GM18870 (cell line): ENCODE measurements at regions not wholly inside any gene's neighbourhood (a gene's known extent, or its start where the extent isn't known, plus 50 kb on each side); places are given as distances from the start of the nearest gene placed in this dataset.
A peak's percentile ranks its signal among the peaks of the same experiment; 100 is the strongest.
"Not testable (repeated sequence)": the region's sequence is repeated elsewhere in the genome, so short reads cannot be mapped to it uniquely, and the experiment has no call there.

Experiments used
- ATAC-seq: cut with Tn5 transposase; IDR thresholded peaks from one replicate; pipeline ENCODE4 v1.9.1; 2021; ENCODE audit warnings: moderate library complexity; ENCODE audit not compliant: unreplicated experiment

DNA sequence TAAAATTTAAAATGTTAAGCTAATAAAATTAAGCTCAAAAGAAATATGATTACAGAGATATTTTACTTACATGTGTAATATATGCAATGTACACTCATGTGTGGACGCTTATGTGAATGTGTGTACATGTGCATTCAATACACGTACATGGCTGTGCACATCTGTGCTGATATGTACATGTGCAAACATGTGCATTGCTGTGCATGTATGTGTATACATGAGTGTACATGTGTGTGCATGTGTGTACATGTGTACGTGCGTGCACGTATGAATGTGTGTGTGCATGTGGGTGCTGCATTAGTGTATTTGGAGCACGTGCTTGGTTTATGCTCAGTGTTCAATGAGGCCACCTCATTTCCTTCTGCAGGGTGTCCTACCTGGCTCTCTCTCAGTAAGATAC, 88.2 kb upstream of the TMEM18 start:
- no peak for ATAC-seq

DNA sequence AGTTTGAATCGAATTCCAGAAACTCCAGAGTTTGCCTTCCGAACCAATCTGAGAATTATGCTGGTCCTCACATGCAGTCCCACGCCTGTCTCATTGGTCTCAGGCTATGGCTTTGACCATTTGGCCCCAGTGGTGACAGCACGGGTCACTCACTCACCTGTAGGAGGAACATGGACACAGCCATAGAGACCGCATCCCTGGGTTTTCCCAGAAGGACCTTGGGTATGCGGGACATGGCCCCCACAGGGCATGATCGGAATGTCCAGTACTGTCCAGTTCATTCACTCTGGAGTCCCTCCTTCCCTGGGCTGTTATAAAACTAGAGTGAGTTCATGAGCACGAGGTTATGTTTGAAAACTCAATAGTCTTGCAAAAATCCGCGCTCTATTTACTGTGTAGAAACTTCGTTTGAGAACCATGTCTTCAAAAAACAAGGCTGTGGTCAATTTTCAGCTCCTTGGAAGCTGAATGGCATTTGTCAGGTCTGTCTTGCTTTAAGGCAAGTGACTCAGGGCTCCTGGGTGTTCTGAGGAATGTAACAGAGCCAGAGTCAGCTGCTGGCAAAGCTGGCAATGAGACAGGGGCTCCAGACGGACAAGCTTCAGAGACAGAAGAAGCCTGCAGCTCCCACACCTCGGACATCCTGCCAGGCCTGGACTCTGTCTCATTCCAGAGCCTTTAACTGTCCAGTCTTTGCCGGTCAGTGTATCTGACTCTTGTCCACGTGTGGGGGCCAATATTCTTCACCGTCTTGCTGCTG, 86.7 kb upstream of the TMEM18 start:
- no peak for ATAC-seq

DNA sequence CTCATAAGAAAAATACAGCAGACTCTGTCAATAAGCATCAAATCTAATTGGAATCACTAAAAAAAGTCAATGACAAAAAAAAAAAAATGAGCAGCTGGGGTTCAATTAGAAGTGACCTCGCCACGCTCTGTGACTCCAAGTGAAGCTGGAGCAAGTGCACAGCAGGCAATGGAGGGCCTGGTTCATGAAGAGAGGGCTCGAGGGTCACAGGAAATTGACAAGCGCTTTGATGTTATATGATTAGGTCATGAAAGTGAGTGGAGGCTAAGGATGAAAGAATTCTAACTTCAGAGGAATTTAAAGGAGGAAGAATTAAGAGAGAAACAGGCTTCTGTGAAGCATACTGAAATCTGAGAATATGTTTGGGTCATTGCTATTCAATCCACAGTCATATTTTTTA, 85.4 kb upstream of the TMEM18 start:
- ATAC-seq, result no peak

DNA sequence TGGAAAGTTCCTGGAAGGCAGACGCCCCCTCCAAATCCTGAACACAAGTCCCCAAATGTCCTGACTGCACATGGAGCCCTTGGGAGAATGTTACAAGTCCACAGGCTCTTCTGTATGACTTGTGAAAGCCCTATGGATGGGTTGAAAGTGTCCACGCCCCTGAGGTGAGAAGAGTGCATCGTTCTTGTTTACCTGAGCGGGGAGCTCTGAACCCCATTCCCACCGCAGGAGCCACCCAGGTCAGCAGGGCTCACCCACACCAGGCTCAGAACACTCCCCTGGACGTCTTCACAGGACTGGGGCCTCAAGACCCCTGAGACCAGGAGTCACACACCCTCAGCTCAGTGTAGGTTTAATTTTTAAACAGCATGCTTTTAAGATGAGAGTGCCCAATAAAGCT, 84.2 kb upstream of the TMEM18 start:
- ATAC-seq, result no peak

DNA sequence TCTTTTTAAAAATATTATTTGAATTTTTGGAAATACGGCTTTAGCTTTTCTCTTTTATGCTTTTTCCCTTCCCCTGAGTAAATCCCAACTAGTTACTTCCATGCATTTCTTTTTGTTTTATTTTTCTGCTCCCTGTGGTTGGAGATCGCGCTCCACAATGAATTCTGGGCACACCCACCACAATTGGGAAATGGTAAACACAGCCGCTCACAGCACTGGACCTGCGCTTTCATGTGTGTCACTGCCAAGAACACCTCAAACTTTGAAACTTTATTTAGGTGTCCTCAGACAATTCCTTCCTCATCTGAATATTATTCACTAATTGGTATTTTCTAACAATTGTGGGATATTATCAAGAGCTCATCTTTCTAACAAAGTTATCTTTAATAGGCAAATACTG, 82.8 kb upstream of the TMEM18 start:
- ATAC-seq, result no peak

DNA sequence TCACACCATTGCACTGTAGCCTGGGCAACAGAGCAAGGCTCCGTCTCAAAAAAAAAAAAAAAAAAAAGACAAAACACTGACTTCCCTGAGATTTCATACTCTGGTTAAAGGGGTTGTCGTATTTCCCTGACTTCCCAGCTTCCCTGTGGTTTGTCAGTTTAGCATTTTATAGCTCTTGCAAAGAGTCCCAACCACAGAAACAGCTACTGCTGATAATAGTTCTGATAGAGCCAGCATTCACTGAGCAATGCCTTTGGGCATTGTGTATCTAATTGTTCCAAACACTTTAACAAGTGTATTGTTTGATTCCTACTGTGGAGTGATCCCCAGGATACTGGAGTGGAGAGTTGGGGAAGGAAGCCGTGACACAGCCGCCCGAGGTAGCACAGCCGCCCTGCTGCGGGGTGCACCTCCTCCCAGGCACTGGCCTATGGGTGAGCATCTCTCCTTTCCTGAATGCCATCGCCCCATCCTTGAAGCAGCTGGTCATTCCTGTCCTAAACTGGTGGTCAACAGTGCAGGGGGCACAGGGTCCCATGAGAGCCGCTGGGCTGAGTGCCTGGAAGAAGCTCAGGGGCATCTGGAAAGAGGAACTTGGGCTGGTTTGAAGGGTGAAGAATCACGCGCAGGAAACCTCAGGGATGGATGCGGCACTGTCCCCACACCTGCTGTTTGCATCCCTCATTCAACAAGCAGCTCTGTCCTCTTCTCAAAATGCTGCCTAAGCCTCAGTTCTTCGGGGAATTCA, 81.0 kb upstream of the TMEM18 start:
- no peak for ATAC-seq

DNA sequence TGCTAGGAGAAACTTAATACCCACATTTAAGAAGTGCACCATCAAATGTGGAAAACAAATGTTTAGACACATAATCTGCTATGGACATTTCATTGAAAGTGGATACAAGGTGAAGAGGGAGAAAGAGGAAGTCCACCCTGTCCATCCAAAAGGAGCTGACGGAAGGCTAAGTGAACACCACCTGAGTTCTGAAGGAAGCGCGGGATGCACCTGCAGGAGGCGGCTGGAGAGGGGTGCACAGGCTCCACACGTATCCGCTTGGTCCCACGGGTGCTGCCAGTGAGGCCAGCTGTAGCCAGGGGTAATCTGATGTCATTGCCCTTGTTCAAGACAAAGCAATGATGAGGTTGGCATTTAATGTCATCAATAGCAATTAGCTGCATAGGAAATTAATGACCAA, 75.9 kb upstream of the TMEM18 start:
- no peak for ATAC-seq

DNA sequence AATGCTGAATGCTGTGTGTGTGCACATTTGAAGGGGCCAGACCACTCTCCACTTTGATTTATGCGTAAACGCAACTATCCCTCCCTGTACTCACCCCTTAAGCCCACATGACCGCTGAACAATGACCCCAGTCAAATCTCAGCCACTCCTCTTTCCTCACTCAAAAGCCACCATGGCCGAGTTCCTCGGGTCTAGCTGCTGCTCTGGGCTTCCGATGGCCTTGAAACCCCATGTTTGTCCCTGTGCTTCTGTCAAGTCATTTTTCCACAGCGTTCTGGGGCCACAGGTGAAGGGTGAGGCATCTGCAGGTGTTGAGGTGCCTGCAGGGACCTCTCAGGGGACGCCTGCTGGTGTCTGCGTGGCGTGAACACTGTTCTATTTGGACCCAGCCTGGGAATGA, 74.3 kb upstream of the TMEM18 start:
- ATAC-seq, result no peak

DNA sequence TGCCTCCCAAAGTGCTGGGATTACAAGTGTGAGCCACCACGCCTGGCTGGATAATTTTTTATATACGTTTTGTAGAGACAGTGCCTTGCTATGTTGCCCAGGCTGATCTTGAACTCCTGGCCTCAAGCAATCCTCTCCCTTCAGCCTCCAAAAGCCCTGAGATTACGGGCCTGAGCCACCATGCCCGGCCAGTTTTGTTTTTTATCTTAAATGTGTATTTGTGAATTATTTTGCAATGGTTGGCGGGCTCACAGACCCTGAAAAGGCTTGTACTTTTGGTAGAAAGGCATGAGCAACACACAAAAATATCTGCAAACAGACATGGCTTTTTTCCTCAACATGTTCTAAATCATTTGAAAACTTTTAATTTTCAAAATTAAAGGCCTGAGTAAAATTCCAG, 73.4 kb upstream of the TMEM18 start:
- no peak for ATAC-seq

DNA sequence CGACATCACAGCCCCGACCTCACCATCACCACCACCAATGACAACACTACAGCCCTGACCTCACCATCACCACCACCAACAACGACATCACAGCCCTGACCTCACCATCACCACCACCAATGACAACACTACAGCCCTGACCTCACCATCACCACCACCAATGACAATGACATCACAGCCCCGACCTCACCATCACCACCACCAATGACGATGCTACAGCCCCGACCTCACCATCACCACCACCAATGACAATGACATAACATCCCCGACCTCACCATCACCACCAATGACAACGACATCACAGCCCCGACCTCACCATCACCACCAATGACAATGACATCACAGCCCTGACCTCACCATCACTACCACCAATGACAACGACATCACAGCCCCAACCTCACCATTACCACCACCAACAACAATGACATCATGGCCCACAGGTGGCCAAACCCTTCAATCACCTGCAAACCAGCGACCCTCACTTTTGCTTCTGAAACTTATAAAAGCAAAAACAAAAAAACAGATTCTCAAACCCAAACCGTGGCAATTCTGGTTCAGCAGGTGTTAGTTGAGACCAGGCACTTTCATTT, 70.7 kb upstream of the TMEM18 start:
- ATAC-seq, result no peak

DNA sequence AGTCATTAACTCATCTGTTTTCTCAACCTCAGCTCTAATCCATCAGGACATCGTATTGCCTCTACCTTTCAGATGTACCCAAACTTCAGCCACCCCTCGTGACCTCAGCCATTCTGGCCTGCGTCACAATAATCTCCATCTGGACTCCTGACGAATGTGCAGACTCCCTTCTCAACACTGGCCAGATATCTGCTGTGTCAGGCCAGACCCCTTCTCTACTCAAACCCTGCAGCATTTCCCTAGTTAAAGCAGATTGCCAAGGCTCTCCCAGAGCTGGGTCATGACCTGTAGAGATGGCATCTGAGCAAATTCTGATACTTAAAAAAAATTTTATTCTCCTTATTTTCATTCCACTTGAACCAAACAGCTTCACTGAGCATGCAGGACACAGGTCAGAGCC, 69.5 kb upstream of the TMEM18 start:
- no peak for ATAC-seq

DNA sequence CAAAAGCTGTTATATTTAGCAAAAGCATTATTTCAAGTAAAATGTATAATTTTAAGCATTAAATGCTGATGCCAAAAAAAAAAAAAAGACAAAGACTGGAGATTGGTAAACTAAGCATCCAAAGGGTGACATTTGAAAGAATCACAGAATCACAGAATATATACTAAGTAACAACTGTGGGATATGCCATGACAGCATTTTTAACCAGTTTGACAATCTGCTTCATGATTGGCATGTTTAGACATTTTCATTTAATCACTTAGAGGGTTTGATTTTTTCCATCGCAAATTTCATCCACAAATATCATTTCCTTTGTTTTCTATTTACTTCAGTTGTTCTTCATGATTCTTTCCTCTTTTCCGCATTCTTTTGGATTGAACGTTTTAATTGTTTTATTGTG, 66.9 kb upstream of the TMEM18 start:
- no peak for ATAC-seq

DNA sequence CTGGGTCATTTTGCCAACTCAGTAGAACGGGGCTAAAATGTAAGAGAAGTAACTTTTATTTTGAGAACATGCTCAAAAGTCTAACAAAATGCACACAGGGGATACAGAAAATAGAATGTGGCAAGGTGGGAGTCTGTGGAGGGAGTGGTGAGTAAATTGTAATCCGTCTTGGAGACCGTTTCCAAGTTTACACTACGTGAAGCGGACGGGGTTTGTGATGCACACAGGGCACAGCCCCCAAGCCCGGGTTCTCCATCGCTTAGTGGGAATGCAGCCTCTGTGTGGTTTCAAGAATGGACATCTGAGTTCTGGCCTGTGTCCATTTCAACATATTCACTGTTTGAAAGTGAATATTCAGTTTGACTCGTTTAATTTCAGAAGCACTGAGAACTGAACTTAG, 65.0 kb upstream of the TMEM18 start:
- ATAC-seq, result no peak

DNA sequence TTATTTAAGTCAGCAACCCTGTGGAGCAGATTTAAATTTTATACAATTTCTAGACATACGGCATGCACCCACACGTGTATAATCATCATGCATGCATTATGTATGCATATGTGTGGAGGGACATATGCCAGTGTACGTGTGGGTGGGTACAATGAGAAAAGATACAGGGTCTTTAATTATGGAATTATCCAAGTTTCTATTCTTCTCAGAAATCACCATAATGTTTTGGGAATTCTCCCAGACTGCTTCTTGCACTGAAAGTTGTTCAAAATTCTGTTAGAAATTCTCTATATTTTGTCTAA, 63.9 kb upstream of the TMEM18 start:
- no peak for ATAC-seq

DNA sequence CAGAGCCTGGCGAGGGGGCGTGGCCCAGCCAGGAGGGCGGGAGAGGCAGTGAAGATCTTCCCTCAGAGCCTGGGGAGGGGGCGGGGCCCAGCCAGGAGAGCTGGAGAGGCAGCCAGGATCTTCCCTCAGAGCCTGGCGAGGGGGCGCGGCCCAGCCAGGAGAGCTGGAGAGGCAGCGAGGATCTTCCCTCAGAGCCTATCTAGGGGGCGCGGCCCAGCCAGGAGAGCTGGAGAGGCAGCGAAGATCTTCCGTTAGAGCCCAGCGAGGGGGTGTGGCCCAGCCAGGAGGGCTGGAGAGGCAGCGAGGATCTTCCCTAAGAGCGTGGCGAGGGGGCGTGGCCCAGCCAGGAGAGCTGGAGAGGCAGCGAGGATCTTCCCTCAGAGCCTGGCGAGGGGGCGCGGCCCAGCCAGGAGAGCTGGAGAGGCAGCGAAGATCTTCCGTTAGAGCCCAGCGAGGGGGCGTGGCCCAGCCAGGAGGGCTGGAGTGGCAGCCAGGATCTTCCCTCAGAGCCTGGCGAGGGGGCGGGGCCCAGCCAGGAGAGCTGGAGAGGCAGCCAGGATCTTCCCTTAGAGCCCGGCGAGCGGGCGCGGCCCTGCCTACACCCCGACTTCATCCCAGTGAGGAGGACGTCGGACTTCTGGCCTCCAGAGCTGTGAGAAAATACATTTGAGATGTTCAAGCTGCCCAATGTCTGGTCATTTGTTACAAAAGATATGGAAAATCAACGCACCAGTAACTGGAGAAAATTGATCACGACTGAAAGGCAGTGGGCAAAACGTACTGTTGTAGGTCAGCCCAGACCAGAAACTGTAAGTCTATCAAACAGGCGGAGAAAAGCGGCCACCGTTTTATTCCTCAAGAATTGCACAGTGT, 63.4 kb upstream of the TMEM18 start:
- peak; percentile 54 for ATAC-seq

DNA sequence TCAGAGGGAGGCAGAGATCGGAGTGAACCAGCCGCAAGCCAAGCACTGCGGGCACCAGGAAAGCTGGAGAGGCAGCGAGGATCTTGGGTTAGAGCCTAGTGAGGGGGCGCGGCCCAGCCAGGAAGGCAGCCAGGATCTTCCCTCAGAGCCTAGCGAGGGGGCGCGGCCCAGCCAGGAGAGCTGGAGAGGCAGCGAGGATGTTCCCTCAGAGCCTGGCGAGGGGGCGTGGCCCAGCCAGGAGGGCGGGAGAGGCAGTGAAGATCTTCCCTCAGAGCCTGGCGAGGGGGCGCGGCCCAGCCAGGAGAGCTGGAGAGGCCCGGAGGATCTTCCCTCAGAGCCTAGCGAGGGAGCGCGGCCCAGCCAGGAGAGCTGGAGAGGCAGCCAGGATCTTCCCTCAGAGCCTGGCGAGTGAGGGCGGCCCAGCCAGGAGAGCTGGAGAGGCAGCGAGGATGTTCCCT, 62.7 kb upstream of the TMEM18 start:
- not testable (repeated sequence) for ATAC-seq

DNA sequence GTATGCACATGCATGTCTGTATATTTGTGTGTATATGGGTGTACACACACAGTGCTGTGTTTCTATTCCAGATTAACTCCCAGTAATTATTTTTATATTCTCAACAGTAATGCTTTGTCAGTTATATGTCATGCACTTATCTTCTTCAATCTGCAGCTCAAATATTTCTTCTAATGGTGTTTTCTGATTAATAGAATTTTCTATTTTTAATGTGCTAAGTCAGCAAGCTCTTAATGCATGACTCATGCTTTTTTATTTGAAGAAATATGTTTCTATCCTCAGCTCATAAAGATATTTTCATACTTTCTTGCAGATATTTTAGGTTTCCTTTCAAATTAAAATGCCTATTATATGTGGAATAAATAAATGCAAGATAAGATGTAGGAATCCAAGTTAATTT, 59.7 kb upstream of the TMEM18 start:
- no peak for ATAC-seq

DNA sequence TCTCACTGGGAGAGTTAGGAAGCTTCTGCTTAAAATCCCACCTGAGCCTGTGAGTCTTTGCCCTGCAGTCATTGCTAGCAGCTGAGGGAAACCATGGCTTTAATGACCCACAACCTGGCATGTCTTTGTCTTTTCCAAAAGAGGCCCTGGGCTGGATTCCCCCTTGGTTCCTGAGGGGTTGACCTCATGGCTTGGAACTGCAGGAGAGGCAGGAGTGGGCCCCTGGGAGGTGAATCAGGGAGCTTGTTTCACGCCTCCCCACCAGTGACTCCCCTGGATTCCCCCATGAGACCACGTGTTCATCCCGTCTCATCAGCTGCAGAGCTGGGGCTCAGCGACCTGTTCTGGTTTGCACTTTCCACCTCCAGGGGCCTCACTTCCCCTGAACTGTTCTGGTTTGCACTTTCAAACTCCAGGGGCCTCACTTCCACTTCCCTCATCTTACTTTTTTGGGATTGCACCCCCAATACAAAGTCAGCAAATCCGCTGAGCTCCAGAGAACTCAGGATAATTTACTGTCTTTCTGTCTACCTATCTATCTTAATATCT, 58.5 kb upstream of the TMEM18 start:
- peak; percentile 44 for ATAC-seq

DNA sequence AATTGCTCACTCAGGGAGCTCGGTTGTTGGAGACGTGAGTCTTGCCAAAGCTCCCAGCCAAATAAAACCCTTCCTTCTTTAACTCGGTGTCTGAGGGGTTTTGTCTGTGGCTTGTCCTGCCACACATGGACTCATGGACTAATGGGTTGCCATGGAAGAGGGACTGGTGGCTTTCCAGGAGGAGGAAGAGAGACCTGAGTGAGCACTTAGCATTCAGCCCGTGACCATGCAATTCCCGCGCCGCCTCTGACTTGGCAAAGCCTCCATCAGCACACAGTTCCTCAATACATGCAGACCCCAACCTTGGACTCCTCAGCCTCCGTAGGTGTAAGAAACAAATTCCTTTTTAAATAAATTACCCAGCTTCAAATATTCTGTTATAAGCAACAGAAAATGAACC, 57.3 kb upstream of the TMEM18 start:
- no peak for ATAC-seq

DNA sequence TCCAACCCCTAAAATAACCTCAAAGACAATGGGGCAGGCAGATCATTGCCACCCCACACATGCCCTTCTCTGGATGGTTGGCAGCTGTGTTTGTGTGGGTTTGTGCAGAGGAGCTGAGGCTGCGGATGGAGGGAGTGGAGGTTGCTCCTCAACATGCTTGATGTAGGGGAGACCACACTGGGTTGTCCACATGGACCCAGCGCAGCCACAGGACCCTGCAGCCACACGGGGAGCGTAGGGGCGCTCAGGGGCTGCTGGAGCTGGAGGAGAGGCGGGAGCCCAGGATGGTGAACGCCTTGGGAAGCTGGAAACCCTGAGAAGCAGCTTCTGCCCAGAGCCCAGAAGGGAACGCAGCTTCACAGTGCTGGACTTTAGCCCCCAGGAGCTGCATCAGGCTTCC, 56.3 kb upstream of the TMEM18 start:
- ATAC-seq, result no peak

DNA sequence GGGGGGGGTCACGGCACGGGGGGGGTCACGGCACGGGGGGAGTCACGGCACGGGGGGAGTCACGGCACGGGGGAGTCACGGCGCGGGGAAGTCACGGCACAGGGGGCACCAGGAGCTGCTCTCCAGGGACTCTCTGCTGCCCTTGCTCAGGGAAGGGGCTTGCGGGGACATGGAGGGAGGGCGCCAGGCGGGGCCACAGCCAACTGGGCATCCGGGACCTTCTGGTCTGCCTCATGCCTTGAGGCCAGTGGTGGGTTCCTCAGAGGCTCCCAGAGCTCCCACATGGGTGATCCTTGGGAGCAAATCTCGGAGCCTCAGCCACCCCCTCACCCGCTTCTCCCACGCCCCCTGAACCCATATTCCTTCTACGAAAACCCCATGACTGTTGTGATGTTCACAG, 55.8 kb upstream of the TMEM18 start:
- no peak for ATAC-seq
